Hematopoietic multipotent progenitor cell treated with erythropoietin and hydrocortisone succinate and interleukin-3 and kit ligand, for 15 days (in vitro differentiated cells): ENCODE measurements at regions not wholly inside any gene's neighbourhood (a gene's known extent, or its start where the extent isn't known, plus 50 kb on each side); places are given as distances from the start of the nearest gene placed in this dataset.

Experiments
- DNase-seq: peaks from one replicate; pipeline ENCODE4 v3.0.0-alpha.2; 2015; ENCODE audit warnings: low spot score

DNA sequence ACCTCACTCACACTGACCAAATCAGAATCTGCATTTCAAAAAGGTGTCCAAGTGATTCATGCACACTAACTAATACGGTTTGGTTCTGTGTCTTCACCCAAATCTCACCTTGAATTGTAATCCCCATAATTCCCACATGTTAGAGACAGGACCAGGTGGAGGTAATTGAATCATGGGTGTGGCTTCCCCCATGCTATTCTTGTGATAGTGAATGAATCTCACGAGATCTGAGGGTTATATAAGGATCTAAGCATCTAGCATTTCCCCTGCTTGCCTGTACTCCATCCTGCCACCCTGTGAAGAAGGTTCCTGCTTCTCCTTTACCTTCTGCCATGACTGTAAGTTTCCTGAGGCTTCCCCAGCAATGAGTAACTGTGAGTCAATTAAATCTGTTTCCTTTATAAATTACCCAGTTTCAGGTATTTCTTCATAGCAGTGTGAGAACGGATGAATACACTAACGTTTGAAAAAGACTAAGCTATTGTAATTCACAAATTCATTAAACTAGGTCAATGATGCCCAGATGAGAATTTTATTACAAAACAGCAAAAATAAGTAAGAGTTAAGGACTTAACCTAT is 759.1 kb downstream of the GALC start:
- DNase-seq: no peak

DNA sequence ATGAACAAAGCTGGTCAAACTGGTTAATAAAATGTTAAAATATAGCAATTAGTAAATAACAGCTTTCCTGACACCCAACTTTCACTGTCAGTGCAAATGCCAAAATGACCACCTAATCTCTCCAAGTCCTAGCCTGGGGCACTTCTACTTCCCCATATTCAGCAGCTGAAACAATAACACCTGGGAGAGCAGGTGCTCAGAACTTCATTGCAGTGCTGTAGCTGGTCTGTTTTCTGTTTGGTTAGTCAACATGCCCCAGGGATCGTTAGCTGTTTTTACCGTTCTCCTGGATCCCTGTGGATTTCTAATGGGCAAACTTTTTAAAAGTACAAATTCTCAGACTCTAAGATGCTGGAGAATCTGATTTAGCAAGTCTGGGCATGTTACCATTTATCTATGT is 759.7 kb downstream of the GALC start:
- no peak for DNase-seq

DNA sequence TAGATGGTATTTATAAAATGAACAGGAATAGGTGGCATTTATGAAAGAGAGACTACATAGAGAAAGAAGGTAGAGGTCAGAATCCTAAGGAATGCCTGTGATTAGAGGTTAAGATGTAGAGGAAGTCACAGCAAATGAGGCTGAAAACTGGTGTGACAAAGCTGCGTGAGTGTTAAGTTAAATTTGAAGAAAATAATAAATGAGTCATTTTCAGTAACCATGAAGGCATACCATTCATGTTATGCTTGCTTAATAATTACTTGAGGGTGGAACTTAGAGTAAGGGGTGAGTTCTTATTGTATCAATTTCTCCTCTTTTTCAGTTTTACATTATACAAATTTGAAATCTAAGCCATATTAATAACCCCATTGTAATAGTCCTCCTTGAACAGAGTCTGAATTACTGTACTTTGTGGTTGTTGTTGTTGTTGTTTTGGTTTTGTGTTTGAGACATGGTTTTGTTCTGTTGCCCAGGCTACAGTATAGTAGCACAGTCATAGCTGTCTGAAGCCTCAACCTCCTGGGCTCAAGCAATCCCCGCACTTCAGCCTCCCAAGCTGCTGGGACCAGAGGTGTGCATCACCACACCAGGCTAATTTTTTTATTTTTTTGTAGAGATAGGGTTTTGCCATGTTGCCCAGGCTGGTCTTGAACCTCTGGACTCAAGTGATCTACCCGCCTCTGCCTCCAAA is 761.5 kb downstream of the GALC start:
- DNase-seq: no peak

DNA sequence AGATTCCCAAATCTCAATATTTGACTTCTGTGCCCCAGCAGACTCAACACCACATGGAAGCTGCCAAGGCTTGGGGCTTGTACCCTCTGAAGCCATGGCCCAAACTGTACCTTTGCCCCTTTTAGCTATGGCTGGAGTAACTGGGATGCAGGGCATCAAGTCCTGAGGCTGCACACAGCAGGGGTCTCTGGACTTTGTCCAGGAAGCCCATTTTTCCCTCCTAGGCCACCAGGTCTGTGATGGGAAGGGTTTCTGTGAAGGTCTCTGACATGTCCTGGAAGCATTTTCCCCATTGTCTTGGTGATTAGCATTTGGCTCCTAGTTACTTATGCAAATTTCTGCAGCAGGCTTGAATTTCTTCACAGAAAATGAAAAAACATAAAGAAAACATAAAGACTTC is 762.3 kb downstream of the GALC start:
- DNase-seq: no peak

DNA sequence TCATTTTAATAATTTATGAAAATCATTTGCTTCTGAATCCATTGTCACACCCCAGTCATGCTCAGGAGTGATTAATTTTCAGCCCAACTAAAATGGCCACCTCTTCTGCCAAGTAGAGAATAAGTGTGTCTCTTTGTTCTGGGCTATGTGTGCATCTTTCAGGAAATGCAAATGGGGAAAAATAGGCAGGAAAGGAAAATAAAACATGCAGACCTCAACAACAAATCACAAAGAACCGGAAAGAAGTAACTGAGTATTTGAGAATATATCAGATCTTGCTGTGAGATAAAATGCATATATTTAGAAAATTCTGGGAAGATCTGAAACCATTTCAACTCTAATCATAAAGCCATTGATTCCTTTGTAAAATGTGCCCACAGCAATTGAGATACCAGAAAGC is 763.9 kb downstream of the GALC start:
- no peak for DNase-seq

DNA sequence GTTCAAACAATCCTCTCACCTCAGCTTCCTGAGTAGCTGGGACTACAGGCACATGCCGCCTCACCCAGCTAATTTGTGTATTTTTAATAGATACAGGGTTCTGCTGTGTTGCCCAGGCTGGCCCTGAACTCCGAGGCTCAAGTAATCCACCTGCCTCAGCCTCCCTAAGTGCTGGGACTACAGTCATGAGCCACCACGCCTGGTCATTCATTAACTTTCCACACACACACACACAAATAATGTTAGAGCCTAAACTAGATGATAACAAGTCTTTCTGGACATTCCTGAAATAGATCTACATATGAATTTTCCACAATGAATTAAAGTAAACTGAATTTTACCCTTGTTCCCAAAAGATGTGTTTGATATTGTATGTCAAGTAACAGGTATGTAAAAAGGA is 776.0 kb downstream of the GALC start:
- no peak for DNase-seq

DNA sequence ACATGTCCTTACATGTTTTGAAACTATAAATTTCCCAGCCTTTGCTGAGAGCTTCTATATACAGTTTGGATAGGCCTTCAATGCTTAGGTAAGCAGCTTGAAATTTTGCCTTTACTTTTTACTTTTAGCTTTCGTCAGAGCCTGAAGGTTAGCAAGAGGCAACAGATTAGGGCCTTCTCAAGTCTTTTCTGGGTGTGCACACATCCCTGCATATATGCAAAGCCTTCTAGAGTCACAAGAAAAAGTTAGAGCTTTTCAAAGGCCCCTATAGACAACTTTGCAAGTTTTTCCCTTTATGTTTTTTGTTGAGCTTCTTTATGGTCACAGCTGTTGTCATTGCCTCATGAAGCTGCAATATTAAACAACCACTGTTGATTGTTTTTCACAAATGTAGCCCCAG is 778.4 kb downstream of the GALC start:
- DNase-seq: no peak

DNA sequence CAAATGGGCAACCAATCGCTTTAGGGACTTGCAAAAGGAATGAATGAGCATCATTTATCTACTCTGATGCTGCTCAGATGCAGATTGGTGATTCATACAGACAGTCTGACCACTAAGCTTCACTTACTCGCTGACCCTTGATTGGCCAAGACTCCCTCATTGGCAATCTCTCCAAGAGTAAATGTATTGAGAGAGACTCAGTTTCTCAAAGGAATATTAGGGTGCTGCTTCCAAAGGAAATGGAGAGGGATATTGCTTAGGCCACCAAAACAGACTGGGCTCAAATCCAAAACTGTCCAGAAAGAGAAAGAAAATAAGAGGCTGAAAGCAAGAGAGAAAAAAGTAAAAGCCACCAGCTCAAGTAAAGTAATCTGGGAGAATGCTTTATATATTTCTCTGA is 785.2 kb downstream of the GALC start:
- DNase-seq: no peak

DNA sequence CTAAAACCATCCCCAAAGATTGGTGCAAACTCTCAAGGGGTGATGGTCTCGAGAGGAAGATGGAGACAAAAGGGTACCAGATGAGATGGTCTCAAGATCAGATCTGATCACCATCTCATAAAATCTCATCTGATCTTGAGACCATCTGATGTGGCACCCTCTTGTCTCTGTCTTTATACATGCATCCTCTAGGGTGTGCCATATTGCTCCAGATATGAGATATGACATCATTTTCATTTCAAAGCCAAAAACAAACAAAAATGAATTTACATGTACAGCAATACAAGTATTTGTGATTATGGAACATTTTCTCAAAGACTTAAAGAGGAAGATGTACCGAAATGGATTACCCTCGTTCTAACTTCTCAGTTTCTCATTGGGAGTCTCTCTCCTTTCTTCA is 787.2 kb downstream of the GALC start:
- no peak for DNase-seq

DNA sequence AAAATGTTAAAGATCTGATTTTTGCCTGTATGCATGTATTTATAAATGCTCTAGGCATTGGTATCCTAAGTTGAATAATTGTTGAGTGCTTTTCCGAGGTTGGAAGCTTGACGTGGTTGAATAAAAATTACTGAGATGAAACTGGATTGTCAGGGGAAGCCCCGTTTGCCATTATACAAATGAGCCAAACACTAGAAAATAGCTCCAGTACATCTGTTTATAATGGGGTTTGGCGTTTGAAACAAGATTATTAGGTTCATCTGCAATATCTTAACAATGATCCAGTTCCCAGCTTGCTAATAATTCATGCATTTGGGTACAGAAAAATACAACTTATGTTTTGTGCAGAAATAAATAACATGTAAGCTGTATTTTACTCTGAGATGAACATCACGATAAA is 789.6 kb downstream of the GALC start:
- DNase-seq: no peak

DNA sequence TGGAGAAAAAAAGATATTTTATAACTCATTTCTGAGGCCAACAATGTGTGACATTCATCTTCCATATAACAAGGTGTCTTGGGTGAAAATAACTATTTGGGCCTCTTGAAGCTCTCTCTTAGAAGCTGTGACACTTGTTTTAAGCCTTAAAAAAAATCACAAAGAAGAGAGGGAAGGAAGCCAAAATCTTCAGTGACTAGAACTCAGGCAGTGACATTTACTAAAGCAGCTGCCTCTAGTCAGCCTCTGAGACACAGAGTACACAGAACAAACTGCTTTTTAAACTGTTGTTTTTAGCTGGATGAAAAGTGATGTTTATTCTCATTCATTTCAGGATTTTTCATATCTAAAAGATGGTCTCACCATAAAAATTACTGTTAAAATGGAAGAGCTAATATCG is 793.6 kb downstream of the GALC start:
- no peak for DNase-seq

DNA sequence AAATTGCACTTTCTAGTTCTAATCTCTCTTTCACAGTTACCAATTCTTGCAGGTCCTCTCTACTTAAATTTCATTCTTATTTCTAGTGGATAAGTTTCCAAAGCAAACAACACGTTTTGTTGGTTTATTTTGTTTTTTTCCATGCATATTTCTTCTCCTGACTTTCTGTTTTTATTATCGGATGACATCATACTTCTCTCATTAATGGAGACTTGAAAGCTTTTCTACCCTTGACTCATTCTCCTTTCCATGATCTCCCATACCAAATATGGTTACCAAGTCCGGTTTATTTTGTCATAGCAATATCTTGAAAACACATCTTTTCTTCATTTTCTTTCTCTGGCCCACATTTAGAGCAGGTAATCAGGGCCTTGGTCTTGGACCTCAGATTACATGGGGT is 796.5 kb downstream of the GALC start:
- no peak for DNase-seq

DNA sequence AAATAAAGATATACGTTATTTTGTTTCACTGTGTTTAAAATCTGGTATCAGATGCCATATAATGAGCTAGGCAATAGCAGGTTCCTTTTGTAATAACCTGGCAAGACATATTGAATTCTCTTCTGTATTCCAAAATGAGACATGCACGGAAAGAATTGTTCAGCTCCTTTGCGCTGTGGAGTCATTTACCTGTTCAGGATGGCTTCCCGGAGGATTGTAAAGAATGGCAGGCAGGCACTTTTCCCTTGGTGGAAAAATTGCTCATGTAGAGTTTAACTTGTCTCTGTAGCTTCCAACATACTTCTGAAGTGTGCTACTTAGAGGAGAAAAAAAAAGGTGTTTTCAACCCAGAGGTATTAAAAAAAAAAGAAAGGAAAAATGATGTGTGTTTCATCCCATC is 805.2 kb downstream of the GALC start:
- no peak for DNase-seq

DNA sequence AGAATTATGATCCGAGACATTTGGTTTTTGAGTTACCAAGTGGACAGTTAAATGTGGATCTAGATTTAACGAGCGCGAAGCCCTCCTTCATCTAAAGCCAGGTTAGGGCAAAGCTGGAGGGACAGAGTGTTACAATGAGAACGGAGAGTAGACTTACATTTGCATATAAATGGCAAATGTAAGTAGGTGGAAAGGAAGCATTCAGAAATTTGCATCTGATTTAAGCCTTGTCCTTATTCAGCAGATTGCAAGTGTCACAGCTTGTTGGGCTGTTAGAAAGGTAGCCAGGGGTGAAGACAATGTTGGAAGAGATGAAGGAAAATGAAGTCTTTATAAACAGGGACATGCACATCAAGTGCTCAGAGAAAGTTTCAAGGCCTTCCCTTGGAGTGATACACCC is 806.2 kb downstream of the GALC start:
- no peak for DNase-seq

DNA sequence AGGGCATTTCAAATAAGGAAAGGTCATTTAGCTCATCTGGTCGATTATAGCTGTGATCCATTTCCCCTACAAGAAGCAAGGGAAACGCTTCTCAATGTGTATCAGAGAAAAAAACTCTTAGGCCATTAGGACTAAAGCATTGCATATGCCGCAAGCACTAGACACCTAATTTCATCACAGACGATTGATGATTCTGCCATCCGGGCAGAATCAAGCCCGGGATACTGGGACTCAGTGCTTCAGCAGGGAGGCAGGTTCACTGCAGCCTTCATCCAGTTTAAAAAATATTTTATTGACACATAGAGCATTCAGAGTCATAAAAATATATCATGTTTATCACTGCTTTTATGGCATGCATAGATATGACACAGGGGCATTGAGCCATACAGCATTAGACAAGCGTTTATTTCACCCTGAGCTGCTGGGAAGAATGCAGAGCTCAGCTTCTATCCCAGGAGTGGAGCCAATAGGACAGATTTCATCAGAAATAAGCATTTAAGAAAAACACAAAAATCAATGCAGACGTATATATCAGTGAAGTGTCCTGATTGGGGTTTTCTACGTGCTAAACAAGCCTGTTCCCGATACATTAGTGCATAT is 806.9 kb downstream of the GALC start:
- DNase-seq: no peak

DNA sequence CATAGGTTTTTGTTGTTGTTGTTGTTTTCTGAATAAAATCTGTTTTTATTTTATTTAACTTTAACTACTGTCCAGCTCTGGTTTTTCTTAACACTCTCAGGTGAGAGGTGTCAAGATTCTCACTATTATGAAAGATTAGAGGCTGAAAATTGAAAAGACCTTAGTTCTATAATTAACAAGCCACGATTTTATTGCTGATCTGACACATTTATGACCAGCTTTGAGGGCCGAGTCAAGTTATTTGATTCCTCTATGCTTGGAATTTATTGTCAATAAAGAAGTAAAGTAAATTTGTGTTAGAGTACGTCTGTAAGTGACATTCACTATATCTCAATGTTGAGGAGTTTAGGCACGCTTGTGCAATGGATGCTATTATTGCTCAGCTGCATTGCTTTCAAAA is 808.8 kb downstream of the GALC start:
- no peak for DNase-seq

DNA sequence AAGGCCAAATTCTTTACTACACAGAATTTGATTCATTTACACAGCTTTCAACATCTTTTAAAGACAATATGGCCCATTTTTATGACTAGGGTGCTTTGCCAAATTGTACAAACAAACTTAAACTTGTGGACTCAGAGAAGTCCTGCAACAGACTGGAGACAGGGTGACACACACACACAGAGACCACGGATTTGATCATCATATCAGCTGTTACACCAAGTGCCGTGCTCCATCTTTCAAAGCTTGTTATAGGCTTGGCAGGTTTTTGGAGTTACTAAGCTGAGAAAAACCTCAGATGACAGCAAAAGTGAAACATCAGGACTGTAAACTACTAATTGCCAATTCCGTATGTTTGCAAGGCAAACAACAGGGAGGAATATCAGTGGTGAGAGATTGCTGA is 811.7 kb downstream of the GALC start:
- DNase-seq: no peak

DNA sequence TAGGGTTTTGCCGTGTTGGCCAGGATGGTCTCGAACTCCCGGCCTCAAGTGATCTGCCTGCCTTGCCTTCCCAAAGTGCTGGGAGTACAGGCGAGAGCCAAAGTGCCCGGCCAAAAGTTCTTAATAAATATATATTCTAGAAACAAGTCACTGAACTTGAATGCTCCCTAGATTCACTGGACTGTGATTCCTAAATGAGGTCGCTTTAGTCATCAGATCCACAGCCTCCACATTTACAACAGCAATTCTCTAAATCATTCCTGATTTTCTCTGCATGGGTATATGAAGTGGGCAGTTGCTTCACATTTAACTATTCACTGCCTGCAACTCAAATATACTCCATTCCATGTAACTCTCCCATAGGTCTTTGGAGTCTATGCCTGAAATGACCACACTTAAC is 813.0 kb downstream of the GALC start:
- DNase-seq: no peak

DNA sequence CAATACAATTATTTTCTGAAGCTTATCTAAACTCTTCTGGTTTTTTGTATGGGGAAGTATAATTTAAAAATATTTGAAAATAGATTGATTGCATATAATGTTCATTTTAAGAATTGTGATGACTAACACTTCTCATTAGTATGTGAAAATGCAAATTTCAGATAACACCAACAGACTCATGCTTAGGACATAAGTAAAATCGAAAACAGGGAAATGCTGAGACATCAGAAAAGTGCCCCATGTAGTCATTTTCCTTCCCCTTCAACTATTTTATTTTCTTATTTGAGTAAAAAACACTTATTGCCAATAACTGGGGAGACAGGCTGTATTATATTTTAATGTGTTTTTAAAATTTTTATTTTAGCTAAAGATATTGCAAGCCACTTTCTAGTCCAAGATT is 814.7 kb downstream of the GALC start:
- no peak for DNase-seq

DNA sequence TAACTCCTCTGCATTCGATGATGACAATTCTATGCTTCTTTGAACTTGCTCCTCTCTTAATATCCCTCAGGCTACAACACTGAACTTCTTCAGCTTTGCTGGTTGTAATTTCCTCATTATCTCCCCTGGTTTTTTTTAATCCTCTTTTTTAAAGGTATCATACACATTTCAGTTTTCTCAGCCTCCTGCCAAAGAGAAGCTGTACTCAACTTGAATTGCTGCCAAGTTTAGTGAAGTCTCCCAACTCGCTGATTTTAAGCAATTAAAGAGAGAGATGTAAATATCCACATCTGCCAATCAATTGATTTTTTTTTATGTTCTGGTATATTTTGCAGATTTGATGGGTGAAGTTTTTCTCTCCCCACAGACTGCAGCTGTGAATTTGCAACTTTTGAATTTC is 817.8 kb downstream of the GALC start:
- no peak for DNase-seq

DNA sequence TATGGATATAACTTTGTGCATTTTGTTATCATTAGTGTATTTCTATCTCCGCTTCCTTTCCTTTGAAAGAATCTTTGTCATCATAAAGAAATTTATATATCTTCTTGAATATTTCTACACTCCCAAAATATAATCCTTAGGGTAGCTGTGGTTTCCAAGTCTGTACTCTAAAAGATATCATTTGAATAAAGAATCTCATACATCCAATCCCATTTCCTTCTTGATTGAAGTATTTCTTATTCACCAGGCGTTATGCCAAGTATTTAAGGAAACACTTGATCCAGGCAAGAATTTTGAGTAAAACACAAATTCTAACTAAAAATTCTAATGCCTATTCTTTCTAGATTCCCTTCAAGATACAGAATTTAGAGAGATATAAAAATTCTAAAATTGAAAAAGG is 821.8 kb downstream of the GALC start:
- no peak for DNase-seq

DNA sequence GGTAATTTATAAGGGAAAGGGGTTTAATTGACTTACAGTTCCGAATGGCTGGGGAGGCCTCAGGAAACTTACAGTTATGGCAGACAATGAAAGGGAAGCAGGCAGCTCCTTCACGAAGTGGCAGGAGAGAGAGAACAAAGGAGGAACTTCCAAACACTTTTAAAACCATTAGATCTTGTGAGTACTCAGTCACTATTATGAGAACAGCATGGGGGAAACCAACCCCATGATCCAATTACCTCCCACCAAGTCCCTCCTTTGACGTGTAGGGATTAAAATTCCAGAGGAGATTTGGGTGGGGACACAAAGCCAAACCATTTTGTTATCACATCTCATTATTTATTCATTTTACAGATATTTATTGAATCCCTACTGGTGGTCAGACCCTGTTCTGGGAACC is 822.8 kb downstream of the GALC start:
- DNase-seq: no peak

DNA sequence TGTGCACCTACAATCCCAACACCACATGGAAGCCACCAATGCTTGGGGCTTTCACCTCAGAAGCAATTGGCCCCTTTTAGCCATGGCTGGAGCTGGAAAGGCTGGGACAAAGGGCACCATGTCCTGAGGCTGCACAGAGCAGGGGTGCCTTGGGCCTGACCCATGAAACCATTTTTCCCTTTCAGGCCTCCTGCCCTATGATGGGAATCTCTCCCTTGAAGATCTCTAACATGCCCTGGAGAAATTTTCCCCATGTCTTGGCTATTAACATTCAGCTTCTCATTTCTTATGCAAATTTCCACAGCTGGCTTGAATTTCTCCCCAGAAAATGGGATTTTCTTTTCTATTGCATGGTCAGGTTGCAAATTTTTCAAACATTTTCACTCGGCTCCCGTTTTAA is 823.6 kb downstream of the GALC start:
- no peak for DNase-seq

DNA sequence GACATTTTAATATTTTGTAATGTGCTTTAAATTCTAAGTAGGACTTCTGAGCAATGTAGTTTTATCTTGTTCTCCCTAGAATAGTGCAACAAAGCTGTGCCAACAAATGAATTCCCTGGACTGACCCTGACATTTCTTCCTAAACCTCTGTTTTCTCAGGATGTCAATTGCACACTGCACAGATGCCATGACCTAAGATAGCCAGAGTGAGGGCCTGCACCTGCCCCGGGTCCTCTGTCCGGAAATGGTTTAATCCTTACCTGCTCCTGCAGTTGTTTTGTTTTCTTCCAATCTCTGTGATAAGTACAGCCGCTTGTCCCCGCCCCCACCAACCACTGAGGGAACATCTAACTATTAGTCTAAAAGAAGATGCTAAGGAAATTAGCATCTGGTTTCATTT is 831.5 kb downstream of the GALC start:
- no peak for DNase-seq
